Heart right ventricle (tissue), 16 donors: ENCODE measurements at regions not wholly inside any gene's neighbourhood (a gene's known extent, or its start where the extent isn't known, plus 50 kb on each side); places are given as distances from the start of the nearest gene placed in this dataset.

ENCODE experiments used
- ATAC-seq, 8 donors: fragments of 200-7000 bp; cut with Tn5 transposase; one replicate each; pipeline ENCODE4 v1.9.1; 2020; ENCODE audit warnings: mild to moderate bottlenecking in 8 of 8, moderate library complexity in 8 of 8, moderate number of reproducible peaks in 1 of 8
- DNase-seq, 2 donors: peaks; one replicate each; pipeline ENCODE4 v3.0.0-alpha.2; 2020
- H3K27ac ChIP-seq, 10 donors: fragments of 200-600 bp; sonication (generic) in 2 of 10; one replicate each; pipeline versions ENCODE4 v1.5.0 to v1.8.0; 2020 to 2022; ENCODE audit warnings: mild to moderate bottlenecking in 3 of 10
- H3K27me3 ChIP-seq, 7 donors: fragments of 200-600 bp; one replicate each; pipeline ENCODE4 v1.8.0; 2021 to 2022; ENCODE audit warnings: mild to moderate bottlenecking in 2 of 7
- H3K36me3 ChIP-seq, 9 donors: fragments of 200-600 bp; sonication (generic) in 1 of 9; one replicate each; pipeline versions ENCODE4 v1.5.0 to v1.8.0; 2020 to 2022; ENCODE audit warnings: mild to moderate bottlenecking in 2 of 9
- H3K4me1 ChIP-seq, 9 donors: fragments of 200-600 bp; sonication (generic) in 1 of 9; one replicate each; pipeline versions ENCODE4 v1.5.0 to v1.8.0; 2020 to 2022; ENCODE audit warnings: mild to moderate bottlenecking in 4 of 9
- H3K4me3 ChIP-seq, 10 donors: fragments of 200-600 bp; sonication (generic) in 2 of 10; one replicate each; pipeline versions ENCODE4 v1.5.0 to v1.8.0; 2020 to 2022; ENCODE audit warnings: mild to moderate bottlenecking in 7 of 10, moderate library complexity in 2 of 10
- H3K9me3 ChIP-seq, 11 donors: fragments of 200-600 bp in 10 of 11; sonication (generic) in 2 of 11; one replicate each; pipeline versions ENCODE4 v1.5.0 to v1.8.0; 2013 to 2022; ENCODE audit warnings: mild to moderate bottlenecking in 2 of 11, control low read depth in 1 of 11, moderate library complexity in 1 of 11
- WGBS, 2 donors: extraction: QIAGEN DNeasy Blood & Tissue Kit; methylation state at CpG; one replicate each; pipeline ENCODE4 v1.1.7; 2013; ENCODE audit warnings: inconsistent platforms in 1 of 2; 5-methylcytosine and 5-hydroxymethylcytosine counted together
- intact Hi-C, 10 donors: fragments of 100-400 bp; cut with DNase I; formaldehyde crosslinking; loops; one replicate each; pipeline versions ENCODE4 v1.11.1 to v1.14.2; 2022
- TF ChIP-seq, protein P1 (sequence below), 9 donors: fragments of 200-600 bp; sonication (generic) in 2 of 9; IDR thresholded peaks; one replicate each; pipeline versions ENCODE4 v1.5.0 to v1.8.0; 2021 to 2022; ENCODE audit warnings: antibody characterized with exemption in 9 of 9, mild to moderate bottlenecking in 5 of 9, moderate library complexity in 1 of 9
- donor health status: Arrhythmogenic right ventricular cardiomyopathy.
- donor health status: ischemic (EF 13 %, LVEDD 7.1; RV severe dilation, severe dysfunction).
- donor health status: healthy with polysubstance abuse.
- donor health status: DM: no; HTN: yes; CAD: no.
- donor health status: DM: no; HTN: no; CAD: no.
- donor health status: ischemic (EF 25% LVEDD 6.9; RV normal size, moderate dysfunction).
- donor health status: ischemic (EF 25% LVEDD 5.7; RV mildly dilated, moderate dysfunction).
- donor health status: healthy.
- donor health status: DM: yes; HTN: yes; CAD: no.
- donor health status: Ischemic cardiomyopathy.
- donor health status: ischemic (EF 35%, LVEDD 5.7; RV mildly dilated, moderate dysfunction).
- donor health status: nonischemic (EF 11% LVEDD 7.7; RV severe dilation, severe dysfunction).
- donor health status: DM: yes; HTN: yes; CAD: no.
- donor health status: PGD.
- donor health status: ischemic (EF 29% LVEDD 5.4; RV normal size, mild dysfunction).
- donor health status: nonischemic (EF 23%, LVEDD 6.1; RV moderate dilation, normal function).

DNA sequence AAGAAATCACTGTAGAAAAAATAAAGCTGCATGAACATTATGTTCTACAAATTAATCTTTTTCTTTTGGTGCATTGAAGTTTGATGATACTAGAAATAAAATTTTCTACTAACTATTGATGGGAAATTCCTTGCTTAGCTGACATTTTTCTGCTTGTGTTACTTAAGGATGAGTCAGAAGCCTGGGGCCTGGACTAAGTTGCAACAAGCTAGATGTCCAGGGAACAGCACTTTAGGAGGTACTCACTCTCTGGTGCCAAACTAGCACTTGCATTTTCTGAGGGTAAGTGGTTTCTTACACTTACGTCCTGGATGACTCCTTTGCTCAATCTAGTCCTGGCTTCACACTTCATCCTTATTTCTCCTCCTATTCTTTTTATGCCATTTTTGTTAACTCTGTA is 945.1 kb downstream of the IGSF11 start:
- WGBS, 2 donors = 92 to 95% methylated on average over 1 of the region's 1 CpG
- Histone ChIP-seq H3K27ac (no peak overlapping the region), H3K27me3 (no peaks in the 10 kb centered on the region), H3K9me3 (peaks cover 0 to 29% (median 12%) of the 10 kb centered on the region in 11 donors), H3K36me3 (no peaks in the 10 kb centered on the region), H3K4me3 (no peak overlapping the region), H3K4me1 (no peaks in the 10 kb centered on the region)
- ATAC-seq (no peak), DNase-seq (no peak)
- TF ChIP-seq, protein P1, sequence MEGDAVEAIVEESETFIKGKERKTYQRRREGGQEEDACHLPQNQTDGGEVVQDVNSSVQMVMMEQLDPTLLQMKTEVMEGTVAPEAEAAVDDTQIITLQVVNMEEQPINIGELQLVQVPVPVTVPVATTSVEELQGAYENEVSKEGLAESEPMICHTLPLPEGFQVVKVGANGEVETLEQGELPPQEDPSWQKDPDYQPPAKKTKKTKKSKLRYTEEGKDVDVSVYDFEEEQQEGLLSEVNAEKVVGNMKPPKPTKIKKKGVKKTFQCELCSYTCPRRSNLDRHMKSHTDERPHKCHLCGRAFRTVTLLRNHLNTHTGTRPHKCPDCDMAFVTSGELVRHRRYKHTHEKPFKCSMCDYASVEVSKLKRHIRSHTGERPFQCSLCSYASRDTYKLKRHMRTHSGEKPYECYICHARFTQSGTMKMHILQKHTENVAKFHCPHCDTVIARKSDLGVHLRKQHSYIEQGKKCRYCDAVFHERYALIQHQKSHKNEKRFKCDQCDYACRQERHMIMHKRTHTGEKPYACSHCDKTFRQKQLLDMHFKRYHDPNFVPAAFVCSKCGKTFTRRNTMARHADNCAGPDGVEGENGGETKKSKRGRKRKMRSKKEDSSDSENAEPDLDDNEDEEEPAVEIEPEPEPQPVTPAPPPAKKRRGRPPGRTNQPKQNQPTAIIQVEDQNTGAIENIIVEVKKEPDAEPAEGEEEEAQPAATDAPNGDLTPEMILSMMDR (IDR thresholded peaks at IDR 0.05) = no peak
- intact Hi-C loops = no loop called here

DNA sequence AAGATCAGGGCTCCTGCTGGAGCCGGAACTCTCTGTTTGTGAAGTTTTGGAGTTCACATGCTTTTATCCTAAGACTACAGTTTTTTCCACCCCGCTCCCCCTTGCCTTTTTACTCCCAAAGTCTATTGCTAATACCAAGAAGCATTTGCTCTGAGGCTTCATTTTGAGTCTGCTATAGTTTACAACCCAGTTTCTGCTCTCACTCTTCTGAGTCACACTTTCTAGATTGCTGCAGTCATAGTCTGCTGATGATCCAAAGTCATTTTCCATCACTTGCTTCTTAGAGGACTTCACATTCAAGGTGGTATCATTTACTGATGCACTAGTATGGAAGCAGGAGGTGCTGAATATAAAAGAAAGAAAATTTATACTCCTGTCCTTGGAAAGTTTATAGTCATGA is 937.4 kb downstream of the IGSF11 start:
- H3K36me3 ChIP-seq = no peaks in the 10 kb centered on the region
- WGBS, 2 donors = 95 to 97% methylated on average over 2 of the region's 2 CpGs
- TF ChIP-seq, protein P1 (IDR thresholded peaks at IDR 0.05) = no peak
- DNase-seq (no peak), ATAC-seq (no peak)
- H3K4me1 ChIP-seq = peaks cover 0 to 7% (median 0%) of the 10 kb centered on the region in 9 donors
- no peak overlapping the region for H3K4me3 ChIP-seq
- no peak overlapping the region for H3K27ac ChIP-seq
- peaks cover 0 to 33% (median 12%) of the 10 kb centered on the region in 11 donors for H3K9me3 ChIP-seq
- H3K27me3 ChIP-seq = no peaks in the 10 kb centered on the region
- intact Hi-C loops = no loop called here

DNA sequence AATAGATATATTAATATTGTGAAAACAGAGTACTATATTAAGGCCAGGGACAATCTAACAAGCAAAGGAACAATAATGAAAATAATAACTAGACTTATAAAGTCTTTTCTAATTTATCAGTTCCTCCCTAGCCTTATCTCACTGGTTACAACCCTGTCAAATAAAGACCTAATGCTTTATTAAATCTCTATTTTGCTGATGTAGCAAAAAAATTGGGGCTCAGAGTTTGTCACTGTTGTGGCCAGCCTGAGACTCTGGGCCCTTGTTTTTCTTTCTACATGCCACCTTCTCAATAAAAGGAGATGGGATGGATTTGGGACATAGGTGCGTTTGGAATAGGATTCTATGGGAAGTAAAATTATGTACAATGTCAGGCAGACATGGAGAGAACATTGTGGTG is 937.0 kb downstream of the IGSF11 start:
- Histone ChIP-seq H3K27ac (no peak overlapping the region), H3K9me3 (peaks cover 0 to 29% (median 10%) of the 10 kb centered on the region in 11 donors), H3K27me3 (no peaks in the 10 kb centered on the region), H3K4me3 (no peak overlapping the region), H3K4me1 (peaks cover 0 to 7% (median 0%) of the 10 kb centered on the region in 9 donors), H3K36me3 (no peaks in the 10 kb centered on the region)
- DNase-seq = no peak
- no peak for ATAC-seq
- TF ChIP-seq, protein P1 (IDR thresholded peaks at IDR 0.05) = no peak
- intact Hi-C loops = no loop called here
- 86 to 95% methylated on average over 1 of the region's 1 CpG for WGBS, 2 donors

DNA sequence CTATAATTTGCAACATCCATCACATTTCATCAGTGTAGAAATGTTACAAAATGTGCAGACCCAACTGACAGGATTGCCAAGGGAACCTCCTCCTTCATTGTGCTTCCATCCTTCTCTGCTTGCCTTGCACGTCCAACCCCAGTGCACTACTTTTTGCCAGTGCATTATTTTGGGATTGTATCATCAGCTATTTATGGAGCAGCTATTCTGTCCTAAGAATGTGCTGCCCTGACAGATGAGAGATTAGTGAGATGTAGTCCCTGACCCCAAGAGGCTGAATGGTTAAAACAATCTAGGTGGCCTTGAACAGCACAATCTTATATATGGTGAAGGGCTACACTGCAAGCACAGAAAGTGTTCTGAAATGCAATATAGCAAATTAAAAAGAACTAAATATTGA is 935.8 kb downstream of the IGSF11 start:
- DNase-seq = peak in 1 of 2 donors; percentile 5
- peaks cover 0 to 17% (median 0%) of the 10 kb centered on the region in 11 donors for H3K9me3 ChIP-seq
- no peak overlapping the region for H3K4me3 ChIP-seq
- no peak overlapping the region for H3K27ac ChIP-seq
- 6 to 12% methylated on average over 1 of the region's 1 CpG for WGBS, 2 donors
- no peaks in the 10 kb centered on the region for H3K27me3 ChIP-seq
- TF ChIP-seq, protein P1 (IDR thresholded peaks at IDR 0.05) = no peak
- peak in 7 of 8 donors; percentile 42 to 94 (median 69) for ATAC-seq
- peaks cover 0 to 7% (median 0%) of the 10 kb centered on the region in 9 donors for H3K4me1 ChIP-seq
- H3K36me3 ChIP-seq = no peaks in the 10 kb centered on the region
- intact Hi-C loops = no loop called here
